Fibroblast of gingiva (primary cell): ENCODE measurements at regions not wholly inside any gene's neighbourhood (a gene's known extent, or its start where the extent isn't known, plus 50 kb on each side); places are given as distances from the start of the nearest gene placed in this dataset.
"Not testable (repeated sequence)": the region's sequence is repeated elsewhere in the genome, so short reads cannot be mapped to it uniquely, and the experiment has no call there.

ENCODE experiments used
- DNase-seq: peaks from one replicate; pipeline ENCODE4 v3.0.0-alpha.2; 2011; ENCODE audit warnings: low read depth

GRCh38 chr13:44814161-44814560 is 175.1 kb downstream of the NUFIP1 start:
- no peak for DNase-seq

- DNase-seq: peak; percentile 47
Observed at GRCh38 chr13:44812818-44813217, 176.5 kb downstream of the NUFIP1 start.

GRCh38 chr13:44810061-44810840 is 179.0 kb downstream of the NUFIP1 start:
- DNase-seq: no peak

- no peak for DNase-seq
Observed at GRCh38 chr13:44809190-44809589, 180.1 kb downstream of the NUFIP1 start.

- no peak for DNase-seq
Observed at GRCh38 chr13:44808185-44808584, 181.1 kb downstream of the NUFIP1 start.

GRCh38 chr13:44807449-44808034 is 181.7 kb downstream of the NUFIP1 start:
- DNase-seq: no peak

GRCh38 chr13:44806826-44807225 is 182.4 kb downstream of the NUFIP1 start:
- DNase-seq: no peak

- DNase-seq: no peak
Observed at GRCh38 chr13:44805585-44805984, 183.7 kb downstream of the NUFIP1 start.

DNA sequence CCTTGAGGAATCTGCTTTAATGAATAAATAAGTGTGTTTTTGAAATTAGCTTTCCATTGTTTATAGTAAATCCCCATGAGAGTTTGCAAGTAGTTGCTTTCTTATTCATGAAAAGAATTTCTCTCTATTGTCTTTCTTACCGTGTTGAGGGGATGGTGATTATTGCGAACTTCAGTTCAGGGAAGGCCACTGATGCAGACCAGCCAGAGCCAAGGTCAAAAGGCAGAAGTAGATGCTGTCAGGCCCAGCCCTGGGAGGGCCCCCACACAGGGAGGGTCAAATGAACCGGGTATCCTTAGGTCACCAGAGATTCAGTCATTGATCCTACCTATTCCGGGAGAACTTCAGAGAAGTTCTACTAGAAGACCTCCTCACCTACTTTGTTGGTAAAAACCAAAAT is 185.9 kb downstream of the NUFIP1 start:
- no peak for DNase-seq

- no peak for DNase-seq
Observed at GRCh38 chr13:44802491-44802890, 186.8 kb downstream of the NUFIP1 start.

GRCh38 chr13:44801990-44802389 is 187.3 kb downstream of the NUFIP1 start:
- DNase-seq: peak; percentile 75

DNA sequence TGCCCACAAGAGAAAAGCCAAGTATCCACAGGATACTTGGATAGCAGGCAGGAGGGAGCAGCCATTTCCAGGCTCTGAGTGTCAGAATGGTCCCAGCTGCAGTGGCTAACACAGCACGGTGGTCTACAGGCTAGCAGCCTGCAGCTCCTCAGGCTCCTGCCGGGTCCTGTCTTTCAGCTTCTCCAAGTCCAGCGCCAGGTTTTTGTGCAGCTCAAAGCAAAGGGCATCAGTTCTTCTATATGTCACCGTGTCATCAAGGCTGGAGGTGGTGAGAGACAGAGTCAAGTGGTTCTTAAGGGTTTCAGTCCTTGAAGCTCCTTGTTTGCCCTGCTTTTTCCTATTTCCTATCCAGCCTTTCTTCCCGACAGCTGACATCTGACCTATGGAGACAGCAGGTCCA is 188.6 kb downstream of the NUFIP1 start:
- no peak for DNase-seq

DNA sequence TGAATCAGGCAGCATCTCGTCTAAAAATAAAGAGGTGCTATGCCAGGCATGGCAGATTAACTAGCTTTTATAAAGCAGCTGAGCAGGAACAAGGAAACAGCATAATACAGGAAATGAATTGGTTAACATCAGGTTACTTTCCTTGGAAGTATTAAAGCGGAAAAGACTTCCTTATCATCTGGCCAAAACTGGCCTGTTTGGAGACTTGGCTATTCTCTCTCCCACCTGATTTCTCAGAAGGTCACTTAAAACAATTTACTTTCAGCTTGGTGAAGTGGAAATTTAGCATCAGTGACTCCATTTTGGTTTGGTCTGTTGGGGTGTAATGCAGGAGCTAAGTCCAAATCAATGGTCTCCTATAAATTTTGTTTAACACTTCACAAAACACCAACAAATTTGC is 191.6 kb downstream of the NUFIP1 start:
- no peak for DNase-seq

- DNase-seq: no peak
Observed at GRCh38 chr13:44796597-44797490, 192.4 kb downstream of the NUFIP1 start.

- DNase-seq: not testable (repeated sequence)
Observed at GRCh38 chr13:44796039-44796438, 193.2 kb downstream of the NUFIP1 start.

DNA sequence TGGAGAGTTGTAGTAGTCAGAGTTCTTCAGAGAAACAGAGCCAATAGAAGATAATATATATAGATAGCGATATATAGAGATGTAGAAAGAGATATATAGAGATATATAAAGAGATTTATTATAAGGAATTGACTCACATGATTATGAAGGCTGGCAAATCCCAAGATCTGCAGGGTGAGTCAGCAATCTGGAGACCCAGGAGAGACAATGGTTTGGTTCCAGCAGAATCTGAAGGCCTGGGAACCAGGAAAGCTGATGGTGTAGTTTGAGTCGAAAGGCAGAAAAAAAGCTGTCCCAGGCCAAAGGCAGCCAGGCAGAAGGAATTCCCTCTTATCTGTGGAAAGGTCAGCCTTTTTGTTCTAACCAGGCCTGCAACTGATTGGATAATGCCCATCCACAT is 194.1 kb downstream of the NUFIP1 start:
- DNase-seq: no peak

DNA sequence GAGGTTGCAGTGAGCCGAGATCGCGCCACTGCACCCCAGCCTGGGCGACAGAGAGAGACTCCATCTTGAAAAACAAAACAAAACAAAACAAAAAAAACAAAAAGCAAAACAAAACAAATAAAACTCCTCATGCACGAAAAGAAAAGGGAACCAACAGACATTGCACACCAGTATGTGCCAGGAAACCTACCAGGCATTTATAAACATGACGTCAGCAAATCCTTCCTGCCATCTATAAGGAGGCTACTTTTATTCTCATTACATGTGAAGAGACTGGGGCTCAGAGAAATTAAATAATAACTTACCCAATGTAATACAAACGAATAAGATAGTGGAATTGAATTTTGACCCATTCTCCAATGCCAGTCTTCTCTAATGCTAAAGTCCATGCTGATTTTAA is 197.2 kb downstream of the NUFIP1 start:
- no peak for DNase-seq

GRCh38 chr13:44790289-44790688 is 199.0 kb downstream of the NUFIP1 start:
- DNase-seq: no peak

- DNase-seq: no peak
Observed at GRCh38 chr13:44787617-44788016, 201.7 kb downstream of the NUFIP1 start.

- no peak for DNase-seq
Observed at GRCh38 chr13:44786756-44787155, 202.5 kb downstream of the NUFIP1 start.

DNA sequence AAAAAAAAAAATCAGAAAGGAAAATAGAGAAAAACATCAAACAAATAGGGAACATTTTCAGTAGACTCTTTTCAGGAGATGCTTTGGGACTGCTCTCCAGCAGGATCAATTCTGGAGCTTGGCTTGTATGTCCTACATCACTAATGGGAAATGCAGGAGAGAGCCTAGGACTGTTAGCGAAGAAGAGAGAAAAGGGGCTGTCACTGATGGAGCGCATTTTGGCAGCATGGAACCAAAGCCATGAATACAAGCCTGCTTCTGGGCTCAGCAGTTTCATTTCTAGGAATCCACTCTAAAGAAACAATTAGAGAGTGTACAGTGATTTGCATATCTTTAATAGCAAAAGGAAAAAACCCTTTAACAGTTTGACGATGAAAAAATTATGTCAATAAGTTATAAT is 203.9 kb downstream of the NUFIP1 start:
- no peak for DNase-seq

- DNase-seq: no peak
Observed at GRCh38 chr13:44784708-44785080, 204.6 kb downstream of the NUFIP1 start.
